CD14-positive monocyte (primary cell): ENCODE measurements at regions not wholly inside any gene's neighbourhood (a gene's known extent, or its start where the extent isn't known, plus 50 kb on each side); places are given as distances from the start of the nearest gene placed in this dataset.

ENCODE experiments used
- DNase-seq, 3 donors: peaks; one replicate each; pipeline ENCODE4 v3.0.0-alpha.2; 2011 to 2022
- H2AFZ ChIP-seq: 2 replicates; pipeline ENCODE4 v1.6.0; 2012; ENCODE audit warnings: mild to moderate bottlenecking, low read depth, low read length, inconsistent platforms; ENCODE audit not compliant: insufficient read depth, poor library complexity, severe bottlenecking
- H3K27ac ChIP-seq, 2 donors: 1 replicate in 1 of 2; 2 replicates in 1 of 2; pipeline ENCODE4 v1.5.1; 2012 to 2013; ENCODE audit warnings: low read length in 2 of 2, control low read depth in 1 of 2, inconsistent platforms in 1 of 2, low read depth in 1 of 2, mild to moderate bottlenecking in 1 of 2
- H3K27me3 ChIP-seq, 2 donors: one replicate each; pipeline versions ENCODE4 v1.6.0 to v1.6.1; 2011 to 2013; ENCODE audit warnings: low read length in 2 of 2; ENCODE audit not compliant: control insufficient read depth in 2 of 2, insufficient read depth in 2 of 2
- H3K36me3 ChIP-seq, 2 donors: replicated peaks in 1 of 2; 1 replicate in 1 of 2; 2 replicates in 1 of 2; pipeline versions ENCODE4 v1.5.1 to v1.6.1; 2012 to 2013; ENCODE audit warnings: low read length in 2 of 2, control low read depth in 1 of 2, inconsistent platforms in 1 of 2, mild to moderate bottlenecking in 1 of 2; ENCODE audit not compliant: insufficient read depth in 2 of 2, control insufficient read depth in 1 of 2
- H3K4me1 ChIP-seq, 2 donors: 1 replicate in 1 of 2; 2 replicates in 1 of 2; pipeline versions ENCODE4 v1.5.1 to v1.6.1; 2012 to 2013; ENCODE audit warnings: low read length in 2 of 2, control low read depth in 1 of 2, inconsistent platforms in 1 of 2, mild to moderate bottlenecking in 1 of 2, moderate library complexity in 1 of 2; ENCODE audit not compliant: insufficient read depth in 2 of 2, control insufficient read depth in 1 of 2
- H3K4me2 ChIP-seq: replicated peaks from 2 replicates; pipeline ENCODE3; 2012; ENCODE audit warnings: low read length, moderate library complexity, mild to moderate bottlenecking; ENCODE audit not compliant: poor library complexity, severe bottlenecking; ENCODE audit errors: extremely low read depth
- H3K4me3 ChIP-seq, 3 experiments: fragments of 200-600 bp in 1 of 3; sonication (generic) in 1 of 3; replicated peaks in 1 of 3; 1 replicate in 2 of 3; 2 replicates in 1 of 3; pipeline ENCODE4 v1.5.1; 2011 to 2013; ENCODE audit warnings: low read length in 3 of 3, mild to moderate bottlenecking in 3 of 3, control low read depth in 2 of 3, low read depth in 2 of 3, inconsistent platforms in 1 of 3, moderate library complexity in 1 of 3
- H3K79me2 ChIP-seq: 2 replicates; pipeline ENCODE4 v1.6.0; 2012; ENCODE audit warnings: mild to moderate bottlenecking, control low read depth, inconsistent platforms, low read length, moderate library complexity; ENCODE audit not compliant: insufficient read depth
- H3K9ac ChIP-seq: 2 replicates; pipeline ENCODE4 v1.6.0; 2017; ENCODE audit warnings: low read length, mild to moderate bottlenecking; ENCODE audit not compliant: insufficient read depth, poor library complexity, severe bottlenecking
- H3K9me3 ChIP-seq, 2 donors: replicated peaks in 1 of 2; 1 replicate in 1 of 2; 2 replicates in 1 of 2; pipeline versions ENCODE4 v1.5.1 to v1.6.1; 2012 to 2013; ENCODE audit warnings: low read length in 2 of 2, control low read depth in 1 of 2; ENCODE audit not compliant: control insufficient read depth in 1 of 2, insufficient read depth in 1 of 2
- H4K20me1 ChIP-seq: 2 replicates; pipeline ENCODE4 v1.6.0; 2012; ENCODE audit warnings: mild to moderate bottlenecking, low read length, control low read depth, moderate library complexity; ENCODE audit not compliant: insufficient read depth
- H3K27ac Mint-ChIP-seq, 7 donors: one replicate each; pipeline ENCODE4 v1.8.0; 2020; ENCODE audit warnings: mild to moderate bottlenecking in 7 of 7, mixed read lengths in 7 of 7, moderate library complexity in 6 of 7, inconsistent platforms in 2 of 7
- H3K27me3 Mint-ChIP-seq, 3 donors: one replicate each; pipeline ENCODE4 v1.8.0; 2021 to 2022; ENCODE audit warnings: low read depth in 3 of 3, mild to moderate bottlenecking in 3 of 3, mixed read lengths in 3 of 3, moderate library complexity in 3 of 3, inconsistent platforms in 1 of 3
- H3K36me3 Mint-ChIP-seq, 2 donors: one replicate each; pipeline ENCODE4 v1.8.0; 2020; ENCODE audit warnings: mixed read lengths in 2 of 2, inconsistent platforms in 1 of 2, mild to moderate bottlenecking in 1 of 2
- H3K4me1 Mint-ChIP-seq: one replicate; pipeline ENCODE4 v1.8.0; 2020; ENCODE audit warnings: mild to moderate bottlenecking, mixed read lengths
- H3K4me3 Mint-ChIP-seq, 2 donors: one replicate each; pipeline ENCODE4 v1.8.0; 2020; ENCODE audit warnings: mild to moderate bottlenecking in 2 of 2, mixed read lengths in 2 of 2, moderate library complexity in 1 of 2
- H3K9me3 Mint-ChIP-seq, 7 donors: one replicate each; pipeline ENCODE4 v1.8.0; 2020 to 2022; ENCODE audit warnings: mixed read lengths in 7 of 7, mild to moderate bottlenecking in 6 of 7, moderate library complexity in 6 of 7, inconsistent platforms in 2 of 7
- WGBS: methylation state at CpG from one replicate; pipeline ENCODE4 v1.1.5; 2013; ENCODE audit warnings: missing lambda C conversion rate; ENCODE audit not compliant: insufficient coverage; 5-methylcytosine and 5-hydroxymethylcytosine counted together
- intact Hi-C, 2 donors: fragments of 100-400 bp; cut with micrococcal nuclease; formaldehyde crosslinking; loops; one replicate each; pipeline versions ENCODE4 v1.15.0 to v1.15.1; 2023
- TF ChIP-seq, protein P1 (sequence below): fragments of 200-600 bp; IDR thresholded peaks from one replicate; pipeline ENCODE4 v1.8.0; 2022; ENCODE audit warnings: antibody characterized with exemption, mild to moderate bottlenecking

DNA sequence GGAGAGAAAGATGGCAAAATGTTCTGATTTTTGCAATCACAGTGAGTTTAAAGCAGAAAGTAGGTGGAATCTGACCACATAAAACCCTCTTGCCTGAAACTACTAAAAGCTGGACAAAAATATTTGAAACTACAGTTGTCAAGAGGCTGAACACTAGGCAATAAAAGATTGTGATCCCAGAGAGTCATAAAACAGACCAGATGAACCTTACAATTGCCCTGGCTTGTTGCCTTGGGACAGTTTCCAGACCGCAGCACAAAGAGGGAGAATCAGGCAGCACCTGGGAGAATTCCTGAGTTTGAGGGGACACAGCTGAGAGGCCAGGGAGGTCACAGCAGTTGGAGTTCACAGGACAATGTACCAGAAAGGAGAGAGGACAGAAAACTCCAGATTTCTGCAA is 107.3 kb upstream of the NANOS1 start:
- H3K4me1 Mint-ChIP-seq: no peaks in the 10 kb centered on the region
- no peaks in the 10 kb centered on the region for H3K36me3 Mint-ChIP-seq

GRCh38 chr10:118922972-118923371 is 106.5 kb upstream of the NANOS1 start:
- H3K9me3 ChIP-seq: no peaks in the 10 kb centered on the region
- H3K79me2 ChIP-seq: no peaks in the 10 kb centered on the region
- no peak overlapping the region for H3K4me2 ChIP-seq
- no CpG with 5 or more reads among the region's 2 CpGs for WGBS
- Mint-ChIP-seq H3K36me3 (no peaks in the 10 kb centered on the region), H3K27me3 (peaks cover 5 to 19% (median 6%) of the 10 kb centered on the region in 3 donors), H3K4me3 (no peak overlapping the region), H3K4me1 (peaks cover 3% of the 10 kb centered on the region), H3K9me3 (peaks cover 0 to 2% (median 1%) of the 10 kb centered on the region in 7 donors), H3K27ac (no peak overlapping the region)
- intact Hi-C loops: no loop called here
- TF ChIP-seq, protein P1, sequence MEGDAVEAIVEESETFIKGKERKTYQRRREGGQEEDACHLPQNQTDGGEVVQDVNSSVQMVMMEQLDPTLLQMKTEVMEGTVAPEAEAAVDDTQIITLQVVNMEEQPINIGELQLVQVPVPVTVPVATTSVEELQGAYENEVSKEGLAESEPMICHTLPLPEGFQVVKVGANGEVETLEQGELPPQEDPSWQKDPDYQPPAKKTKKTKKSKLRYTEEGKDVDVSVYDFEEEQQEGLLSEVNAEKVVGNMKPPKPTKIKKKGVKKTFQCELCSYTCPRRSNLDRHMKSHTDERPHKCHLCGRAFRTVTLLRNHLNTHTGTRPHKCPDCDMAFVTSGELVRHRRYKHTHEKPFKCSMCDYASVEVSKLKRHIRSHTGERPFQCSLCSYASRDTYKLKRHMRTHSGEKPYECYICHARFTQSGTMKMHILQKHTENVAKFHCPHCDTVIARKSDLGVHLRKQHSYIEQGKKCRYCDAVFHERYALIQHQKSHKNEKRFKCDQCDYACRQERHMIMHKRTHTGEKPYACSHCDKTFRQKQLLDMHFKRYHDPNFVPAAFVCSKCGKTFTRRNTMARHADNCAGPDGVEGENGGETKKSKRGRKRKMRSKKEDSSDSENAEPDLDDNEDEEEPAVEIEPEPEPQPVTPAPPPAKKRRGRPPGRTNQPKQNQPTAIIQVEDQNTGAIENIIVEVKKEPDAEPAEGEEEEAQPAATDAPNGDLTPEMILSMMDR: no peak
- DNase-seq: no peak
- H3K27me3 ChIP-seq: no peaks in the 10 kb centered on the region
- no peaks in the 10 kb centered on the region for H4K20me1 ChIP-seq
- H3K4me1 ChIP-seq: no peaks in the 10 kb centered on the region
- H3K36me3 ChIP-seq: no peaks in the 10 kb centered on the region
- no peak overlapping the region for H3K4me3 ChIP-seq
- H3K27ac ChIP-seq: no peak overlapping the region
- no peak overlapping the region for H3K9ac ChIP-seq
- H2AFZ ChIP-seq: no peak overlapping the region

More for the DNA sequence above, 107.3 kb upstream of the NANOS1 start:
- H3K4me3 ChIP-seq: no peak overlapping the region
- no peaks in the 10 kb centered on the region for H3K9me3 ChIP-seq
- Mint-ChIP-seq H3K4me3 (no peak overlapping the region), H3K9me3 (peaks cover 0 to 2% (median 1%) of the 10 kb centered on the region in 7 donors), H3K27ac (no peak overlapping the region), H3K27me3 (peaks cover 5 to 19% (median 6%) of the 10 kb centered on the region in 3 donors)
- H3K27ac ChIP-seq: no peak overlapping the region
- WGBS: 83% methylated on average over 1 of the region's 1 CpG
- no peaks in the 10 kb centered on the region for H3K36me3 ChIP-seq
- no peak overlapping the region for H3K4me2 ChIP-seq
- H3K9ac ChIP-seq: no peak overlapping the region
- TF ChIP-seq, protein P1: no peak
- H3K27me3 ChIP-seq: no peaks in the 10 kb centered on the region
- H3K4me1 ChIP-seq: no peaks in the 10 kb centered on the region
- no peak overlapping the region for H2AFZ ChIP-seq
- H3K79me2 ChIP-seq: no peaks in the 10 kb centered on the region
- intact Hi-C loops: no loop called here
- DNase-seq: no peak
- H4K20me1 ChIP-seq: no peaks in the 10 kb centered on the region
